ENCODE measurements at regions not wholly inside any gene's neighbourhood (a gene's known extent, or its start where the extent isn't known, plus 50 kb on each side); places are given as distances from the start of the nearest gene placed in this dataset.

GRCh38 chr9:25850803-25851202, 172.6 kb upstream of the TUSC1 start:
- WGBS, 3 donors: 43 to 66% (median 63%) methylated on average over 2 of the region's 2 CpGs
- no peaks in the 10 kb centered on the region for H3K27me3 ChIP-seq (ENCODE audit: insufficient read depth in 3 of 3, low read length in 2 of 3)
- H3K27ac ChIP-seq: no peak overlapping the region
- DNase-seq (no peak), ATAC-seq (no peak)
- no peaks in the 10 kb centered on the region for H3K36me3 ChIP-seq (ENCODE audit: insufficient read depth in 1 of 2, low read depth in 1 of 2)
- no peaks in the 10 kb centered on the region for H3K4me1 ChIP-seq
- intact Hi-C loops (cut with DNase I): no loop called here
- H3K4me3 ChIP-seq: no peak overlapping the region
- no peaks in the 10 kb centered on the region for H3K9me3 ChIP-seq
- no peak for TF ChIP-seq CTCF (IDR thresholded peaks at IDR 0.05)

GRCh38 chr9:25845867-25846266, 167.6 kb upstream of the TUSC1 start:
- Histone ChIP-seq H3K36me3 (ENCODE audit: insufficient read depth in 1 of 2, low read depth in 1 of 2) (no peaks in the 10 kb centered on the region), H3K27ac (no peak overlapping the region), H3K4me3 (no peak overlapping the region), H3K27me3 (ENCODE audit: insufficient read depth in 3 of 3, low read length in 2 of 3) (no peaks in the 10 kb centered on the region), H3K4me1 (no peaks in the 10 kb centered on the region), H3K9me3 (no peaks in the 10 kb centered on the region)
- TF ChIP-seq CTCF (IDR thresholded peaks at IDR 0.05): no peak
- DNase-seq: no peak
- intact Hi-C loops (cut with DNase I): no loop called here
- WGBS, 3 donors: 93 to 100% (median 96%) methylated on average over 1 of the region's 1 CpG
- ATAC-seq: no peak

- DNase-seq: no peak
- Histone ChIP-seq H3K4me3 (no peak overlapping the region), H3K4me1 (no peaks in the 10 kb centered on the region), H3K9me3 (peaks cover 11% of the 10 kb centered on the region), H3K36me3 (ENCODE audit: insufficient read depth in 1 of 2, low read depth in 1 of 2) (no peaks in the 10 kb centered on the region), H3K27ac (no peak overlapping the region), H3K27me3 (ENCODE audit: insufficient read depth in 3 of 3, low read length in 2 of 3) (no peaks in the 10 kb centered on the region)
- 91 to 98% (median 93%) methylated on average over 7 of the region's 7 CpGs for WGBS, 3 donors
- intact Hi-C loops (cut with DNase I): no loop called here
- ATAC-seq: no peak
- no peak for TF ChIP-seq CTCF (IDR thresholded peaks at IDR 0.05)
Measured at GRCh38 chr9:25830381-25830780, 152.1 kb upstream of the TUSC1 start.

- Histone ChIP-seq H3K27ac (no peak overlapping the region), H3K4me3 (no peak overlapping the region), H3K36me3 (ENCODE audit: insufficient read depth in 1 of 2, low read depth in 1 of 2) (no peaks in the 10 kb centered on the region), H3K4me1 (no peaks in the 10 kb centered on the region), H3K9me3 (peaks cover 11% of the 10 kb centered on the region), H3K27me3 (ENCODE audit: insufficient read depth in 3 of 3, low read length in 2 of 3) (no peaks in the 10 kb centered on the region)
- ATAC-seq: no peak
- intact Hi-C loops (cut with DNase I): no loop called here
- 26 to 35% (median 29%) methylated on average over 1 of the region's 1 CpG for WGBS, 3 donors
- DNase-seq: no peak
- TF ChIP-seq CTCF (IDR thresholded peaks at IDR 0.05): no peak
Measured at GRCh38 chr9:25827626-25828025, 149.4 kb upstream of the TUSC1 start.

- Histone ChIP-seq H3K4me3 (no peak overlapping the region), H3K4me1 (no peaks in the 10 kb centered on the region), H3K36me3 (ENCODE audit: insufficient read depth in 1 of 2, low read depth in 1 of 2) (no peaks in the 10 kb centered on the region), H3K9me3 (no peaks in the 10 kb centered on the region), H3K27ac (no peak overlapping the region), H3K27me3 (ENCODE audit: insufficient read depth in 3 of 3, low read length in 2 of 3) (no peaks in the 10 kb centered on the region)
- TF ChIP-seq CTCF (IDR thresholded peaks at IDR 0.05): no peak
- no peak for ATAC-seq
- intact Hi-C loops (cut with DNase I): no loop called here
- 77 to 83% (median 81%) methylated on average over 3 of the region's 3 CpGs for WGBS, 3 donors
- DNase-seq: no peak
Measured at GRCh38 chr9:25816439-25816838, 138.2 kb upstream of the TUSC1 start.

Data from psoas muscle (tissue), 7 donors.